WTC11 (cell line): ENCODE measurements at regions not wholly inside any gene's neighbourhood (a gene's known extent, or its start where the extent isn't known, plus 50 kb on each side); places are given as distances from the start of the nearest gene placed in this dataset.

Experiments
- ATAC-seq: fragments of 200-7000 bp; cut with Tn5 transposase; 2 replicates; pipeline ENCODE4 v1.10.0; 2021; ENCODE audit warnings: mild to moderate bottlenecking, moderate library complexity
- CTCF ChIA-PET: fragments of 300-600 bp; sonication (Branson Sonifier 250); formaldehyde crosslinking; loops from one replicate; lab custom pipeline; 2021; ENCODE audit warnings: antibody characterized with exemption; lab: Charles Lee
- POLR2A ChIA-PET: fragments of 350-600 bp; sonication (Branson Sonifier 250); formaldehyde crosslinking; loops from one replicate; lab custom pipeline; 2021; ENCODE audit warnings: antibody characterized with exemption; lab: Charles Lee
- DNase-seq: peaks from one replicate; pipeline ENCODE4 v3.0.0; 2021; ENCODE audit warnings: low spot score
- H3K27ac Mint-ChIP-seq: 2 replicates; pipeline ENCODE4 v1.8.0; 2021; ENCODE audit warnings: mixed read lengths
- H3K27me3 Mint-ChIP-seq: 2 replicates; pipeline ENCODE4 v1.8.0; 2021; ENCODE audit warnings: low read depth, mild to moderate bottlenecking, moderate library complexity, mixed read lengths
- H3K36me3 Mint-ChIP-seq: 2 replicates; pipeline ENCODE4 v1.8.0; 2021; ENCODE audit warnings: mixed read lengths
- H3K4me1 Mint-ChIP-seq: 2 replicates; pipeline ENCODE4 v1.8.0; 2022; ENCODE audit warnings: mixed read lengths
- H3K4me3 Mint-ChIP-seq: 2 replicates; pipeline ENCODE4 v1.8.0; 2021; ENCODE audit warnings: mild to moderate bottlenecking, moderate library complexity, mixed read lengths
- H3K9me3 Mint-ChIP-seq: 2 replicates; pipeline ENCODE4 v1.8.0; 2021; ENCODE audit warnings: mixed read lengths
- AFF4 ChIP-seq: sonication (generic); formaldehyde crosslinking; IDR thresholded peaks from 2 replicates; pipeline ENCODE4 v1.8.1; 2023; ENCODE audit warnings: mild to moderate bottlenecking, missing genetic modification reagents, borderline replicate concordance
- ARID4B ChIP-seq: sonication (generic); formaldehyde crosslinking; IDR thresholded peaks from 2 replicates; pipeline ENCODE4 v1.8.0; 2023; ENCODE audit warnings: missing genetic modification reagents, mild to moderate bottlenecking, borderline replicate concordance
- ATF1 ChIP-seq: sonication (generic); formaldehyde crosslinking; IDR thresholded peaks from 2 replicates; pipeline ENCODE4 v1.8.1; 2023; ENCODE audit warnings: mild to moderate bottlenecking, moderate library complexity, missing genetic modification reagents
- ATF3 ChIP-seq: sonication (generic); formaldehyde crosslinking; conservative IDR thresholded peaks from 2 replicates; pipeline ENCODE4 v1.8.1; 2022; ENCODE audit warnings: mild to moderate bottlenecking, missing genetic modification reagents
- ATF6 ChIP-seq: sonication (generic); formaldehyde crosslinking; IDR thresholded peaks from 2 replicates; pipeline ENCODE4 v1.8.1; 2023; ENCODE audit warnings: mild to moderate bottlenecking, missing genetic modification reagents
- CDX4 ChIP-seq: fragments of 250-450 bp; sonication (Bioruptor Pico); IDR thresholded peaks from 2 replicates; pipeline ENCODE4 v1.9.0; 2021; ENCODE audit warnings: moderate library complexity, mild to moderate bottlenecking, inconsistent platforms, borderline replicate concordance
- E2F5 ChIP-seq: sonication (generic); formaldehyde crosslinking; IDR thresholded peaks from 2 replicates; pipeline ENCODE4 v1.8.1; 2022; ENCODE audit warnings: mild to moderate bottlenecking, moderate library complexity, missing genetic modification reagents
- HMGXB4 ChIP-seq: sonication (generic); formaldehyde crosslinking; IDR thresholded peaks from 2 replicates; pipeline ENCODE4 v1.8.1; 2023; ENCODE audit warnings: mild to moderate bottlenecking, moderate library complexity, missing genetic modification reagents
- IRF1 ChIP-seq: sonication (generic); formaldehyde crosslinking; IDR thresholded peaks from 2 replicates; pipeline ENCODE4 v1.8.0; 2023; ENCODE audit warnings: missing genetic modification reagents
- IRF2 ChIP-seq: sonication (generic); formaldehyde crosslinking; IDR thresholded peaks from 2 replicates; pipeline ENCODE4 v1.8.0; 2022; ENCODE audit warnings: low read depth, missing genetic modification reagents, borderline replicate concordance
- JAZF1 ChIP-seq: fragments of 250-450 bp; sonication (Bioruptor Pico); IDR thresholded peaks from 2 replicates; pipeline ENCODE4 v1.9.0; 2021; ENCODE audit warnings: moderate library complexity, mild to moderate bottlenecking, inconsistent platforms
- JUN ChIP-seq: sonication (generic); formaldehyde crosslinking; IDR thresholded peaks from 2 replicates; pipeline ENCODE4 v1.8.0; 2023; ENCODE audit warnings: mild to moderate bottlenecking, missing genetic modification reagents
- NFE2L1 ChIP-seq: sonication (generic); formaldehyde crosslinking; IDR thresholded peaks from 2 replicates; pipeline ENCODE4 v1.8.1; 2023; ENCODE audit warnings: missing genetic modification reagents
- NR1H2 ChIP-seq: sonication (generic); formaldehyde crosslinking; IDR thresholded peaks from 2 replicates; pipeline ENCODE4 v1.9.0; 2021; ENCODE audit warnings: mild to moderate bottlenecking, moderate library complexity, missing genetic modification reagents
- RORB ChIP-seq: fragments of 250-450 bp; sonication (Bioruptor Pico); IDR thresholded peaks from 2 replicates; pipeline ENCODE4 v1.9.0; 2021; ENCODE audit warnings: mild to moderate bottlenecking
- ZNF121 ChIP-seq: sonication (generic); formaldehyde crosslinking; IDR thresholded peaks from 2 replicates; pipeline ENCODE4 v1.8.0; 2023; ENCODE audit warnings: missing genetic modification reagents
- ZNF232 ChIP-seq: sonication (generic); formaldehyde crosslinking; IDR thresholded peaks from 2 replicates; pipeline ENCODE4 v1.8.0; 2022; ENCODE audit warnings: mild to moderate bottlenecking, missing genetic modification reagents
- ZNF317 ChIP-seq: sonication (generic); formaldehyde crosslinking; IDR thresholded peaks from 2 replicates; pipeline ENCODE4 v1.8.1; 2023; ENCODE audit warnings: low read depth, mild to moderate bottlenecking, moderate library complexity, missing genetic modification reagents, borderline replicate concordance
- ZNF423 ChIP-seq: fragments of 250-450 bp; sonication (Bioruptor Pico); IDR thresholded peaks from 2 replicates; pipeline ENCODE4 v2.1.2; 2022; ENCODE audit warnings: mild to moderate bottlenecking, moderate library complexity

- TF ChIP-seq ATF3: no peak
- TF ChIP-seq ZNF232 (CRISPR knock-in tag): no peak
- TF ChIP-seq NFE2L1: no peak
- no peak for TF ChIP-seq AFF4 (CRISPR knock-in tag)
- TF ChIP-seq JAZF1 (CRISPR knock-in tag): no peak
- no peak for TF ChIP-seq ATF6 (CRISPR knock-in tag)
- no peak for TF ChIP-seq E2F5 (CRISPR knock-in tag)
- no peak for TF ChIP-seq ZNF121 (CRISPR knock-in tag)
These were observed 455.1 kb upstream of the CITED2 start (continued) for GRCh38 chr6:139829576-139829975.

GRCh38 chr6:139828751-139829519 lies 454.5 kb upstream of the CITED2 start:
- no peak for DNase-seq
- TF ChIP-seq ATF1: no peak
- TF ChIP-seq RORB (CRISPR knock-in tag): no peak
- TF ChIP-seq NR1H2: no peak
- TF ChIP-seq JUN (CRISPR knock-in tag): no peak
- TF ChIP-seq, all 79 proteins: peak for 0
- Mint-ChIP-seq H3K36me3 (no peaks in the 10 kb centered on the region), H3K9me3 (no peaks in the 10 kb centered on the region), H3K27ac (no peak overlapping the region), H3K4me3 (no peak overlapping the region), H3K4me1 (no peaks in the 10 kb centered on the region), H3K27me3 (no peaks in the 10 kb centered on the region)
- ChIA-PET CTCF (no interaction called here), POLR2A (no interaction called here)
- no peak for ATAC-seq

GRCh38 chr6:139825935-139826374 lies 451.5 kb upstream of the CITED2 start:
- CTCF ChIA-PET: no interaction called here
- H3K27me3 Mint-ChIP-seq: no peaks in the 10 kb centered on the region
- no peak overlapping the region for H3K4me3 Mint-ChIP-seq
- H3K27ac Mint-ChIP-seq: no peak overlapping the region
- H3K4me1 Mint-ChIP-seq: no peaks in the 10 kb centered on the region
- POLR2A ChIA-PET: no interaction called here
- ATAC-seq (no peak), DNase-seq (no peak)
- no peaks in the 10 kb centered on the region for H3K36me3 Mint-ChIP-seq
- H3K9me3 Mint-ChIP-seq: no peaks in the 10 kb centered on the region
- TF ChIP-seq ZNF317 (CRISPR knock-in tag) (no peak), ZNF423 (CRISPR knock-in tag) (no peak), ARID4B (CRISPR knock-in tag) (no peak), HMGXB4 (no peak), CDX4 (CRISPR knock-in tag) (no peak), IRF2 (CRISPR knock-in tag) (no peak), IRF1 (no peak)
